MCF 10A (cell line): ENCODE measurements at regions not wholly inside any gene's neighbourhood (a gene's known extent, or its start where the extent isn't known, plus 50 kb on each side); places are given as distances from the start of the nearest gene placed in this dataset.

Experiments
- BruUV-seq: library from RNA; stranded (reverse); fragments of 400-500 nt; replicated peaks from 2 replicates; lab custom pipeline; 2021; lab: Mats Ljungman, UMichigan
- CTCF ChIA-PET: fragments of 300-600 bp; sonication (Branson Sonifier 250); formaldehyde crosslinking; extraction: SDS; loops from one replicate; lab custom pipeline; 2021; ENCODE audit warnings: antibody characterized with exemption, inconsistent platforms; lab: Yijun Ruan, JAX
- POLR2A ChIA-PET: fragments of 300-600, 350-650 bp; sonication (Branson Sonifier 250); formaldehyde crosslinking; extraction: SDS; loops from one replicate; lab custom pipeline; 2020; ENCODE audit warnings: antibody characterized with exemption, inconsistent platforms; lab: Yijun Ruan, JAX
- DNase-seq: peaks from one replicate; pipeline ENCODE4 v3.0.0-alpha.2; 2018; ENCODE audit not compliant: unreplicated experiment
- H3K27ac Mint-ChIP-seq: one replicate; pipeline ENCODE4 v1.8.0; 2022; ENCODE audit warnings: mild to moderate bottlenecking, low read depth, mixed read lengths; ENCODE audit not compliant: unreplicated experiment
- H3K27me3 Mint-ChIP-seq: one replicate; pipeline ENCODE4 v1.8.0; 2022; ENCODE audit warnings: mixed read lengths; ENCODE audit not compliant: insufficient read depth, unreplicated experiment
- H3K36me3 Mint-ChIP-seq: one replicate; pipeline ENCODE4 v1.8.0; 2022; ENCODE audit warnings: mild to moderate bottlenecking, moderate library complexity, mixed read lengths; ENCODE audit not compliant: insufficient read depth, unreplicated experiment
- H3K4me1 Mint-ChIP-seq: one replicate; pipeline ENCODE4 v1.8.0; 2022; ENCODE audit warnings: mixed read lengths; ENCODE audit not compliant: insufficient read depth, unreplicated experiment
- H3K4me3 Mint-ChIP-seq: one replicate; pipeline ENCODE4 v1.8.0; 2022; ENCODE audit warnings: mild to moderate bottlenecking, moderate library complexity, mixed read lengths; ENCODE audit not compliant: unreplicated experiment
- H3K9me3 Mint-ChIP-seq: one replicate; pipeline ENCODE4 v1.8.0; 2022; ENCODE audit warnings: mixed read lengths; ENCODE audit not compliant: unreplicated experiment
- intact Hi-C: fragments of 100-400 bp; cut with micrococcal nuclease; formaldehyde crosslinking; loops from 2 replicates; pipeline ENCODE4 v1.14.1; 2022
- TF ChIP-seq, protein P1 (sequence below): fragments of 200-600 bp; IDR thresholded peaks from one replicate; pipeline ENCODE4 v1.8.0; 2022; ENCODE audit warnings: antibody characterized with exemption, mild to moderate bottlenecking; ENCODE audit not compliant: unreplicated experiment

DNA sequence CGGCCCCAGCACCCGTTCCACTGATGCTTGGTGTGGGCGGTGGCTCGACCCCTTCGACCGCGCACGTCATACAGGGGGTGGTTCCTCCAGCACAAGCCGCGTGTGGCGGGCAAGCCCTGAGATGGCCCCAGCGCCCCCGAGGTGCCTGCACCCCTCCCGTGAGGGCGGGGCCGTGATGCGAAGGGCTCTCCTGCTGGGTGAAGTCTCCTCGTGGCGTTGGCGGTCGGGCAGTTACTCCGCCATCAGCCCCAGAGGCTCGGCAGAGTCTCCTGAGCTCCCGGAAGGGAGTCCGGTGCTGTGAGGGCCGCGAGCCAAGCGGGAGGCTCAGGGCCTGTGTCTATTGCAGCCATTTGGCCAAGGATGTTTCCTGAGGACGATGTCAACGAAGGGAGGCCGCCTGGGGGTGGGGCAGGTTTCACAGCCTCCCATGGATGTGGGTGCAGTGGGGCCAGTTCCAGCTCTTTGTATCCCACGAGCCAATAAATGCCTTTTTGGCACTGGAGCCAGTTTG is 78.1 kb upstream of the GALNT9 start:
- no TSS peak for BruUV-seq
- Mint-ChIP-seq H3K27me3 (peaks cover 7% of the 10 kb centered on the region), H3K4me3 (no peak overlapping the region), H3K9me3 (no peaks in the 10 kb centered on the region), H3K4me1 (no peaks in the 10 kb centered on the region), H3K36me3 (no peaks in the 10 kb centered on the region), H3K27ac (no peak overlapping the region)
- intact Hi-C loops, result no loop called here
- TF ChIP-seq, protein P1, sequence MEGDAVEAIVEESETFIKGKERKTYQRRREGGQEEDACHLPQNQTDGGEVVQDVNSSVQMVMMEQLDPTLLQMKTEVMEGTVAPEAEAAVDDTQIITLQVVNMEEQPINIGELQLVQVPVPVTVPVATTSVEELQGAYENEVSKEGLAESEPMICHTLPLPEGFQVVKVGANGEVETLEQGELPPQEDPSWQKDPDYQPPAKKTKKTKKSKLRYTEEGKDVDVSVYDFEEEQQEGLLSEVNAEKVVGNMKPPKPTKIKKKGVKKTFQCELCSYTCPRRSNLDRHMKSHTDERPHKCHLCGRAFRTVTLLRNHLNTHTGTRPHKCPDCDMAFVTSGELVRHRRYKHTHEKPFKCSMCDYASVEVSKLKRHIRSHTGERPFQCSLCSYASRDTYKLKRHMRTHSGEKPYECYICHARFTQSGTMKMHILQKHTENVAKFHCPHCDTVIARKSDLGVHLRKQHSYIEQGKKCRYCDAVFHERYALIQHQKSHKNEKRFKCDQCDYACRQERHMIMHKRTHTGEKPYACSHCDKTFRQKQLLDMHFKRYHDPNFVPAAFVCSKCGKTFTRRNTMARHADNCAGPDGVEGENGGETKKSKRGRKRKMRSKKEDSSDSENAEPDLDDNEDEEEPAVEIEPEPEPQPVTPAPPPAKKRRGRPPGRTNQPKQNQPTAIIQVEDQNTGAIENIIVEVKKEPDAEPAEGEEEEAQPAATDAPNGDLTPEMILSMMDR, result no peak
- DNase-seq, result peak; percentile 28
- ChIA-PET CTCF (interaction anchor here (1.3 kb wide), 1 partner anchor 8 kb away, joined by 5 read pairs; no protein-coding TSS in a partner anchor), POLR2A (no interaction called here)

DNA sequence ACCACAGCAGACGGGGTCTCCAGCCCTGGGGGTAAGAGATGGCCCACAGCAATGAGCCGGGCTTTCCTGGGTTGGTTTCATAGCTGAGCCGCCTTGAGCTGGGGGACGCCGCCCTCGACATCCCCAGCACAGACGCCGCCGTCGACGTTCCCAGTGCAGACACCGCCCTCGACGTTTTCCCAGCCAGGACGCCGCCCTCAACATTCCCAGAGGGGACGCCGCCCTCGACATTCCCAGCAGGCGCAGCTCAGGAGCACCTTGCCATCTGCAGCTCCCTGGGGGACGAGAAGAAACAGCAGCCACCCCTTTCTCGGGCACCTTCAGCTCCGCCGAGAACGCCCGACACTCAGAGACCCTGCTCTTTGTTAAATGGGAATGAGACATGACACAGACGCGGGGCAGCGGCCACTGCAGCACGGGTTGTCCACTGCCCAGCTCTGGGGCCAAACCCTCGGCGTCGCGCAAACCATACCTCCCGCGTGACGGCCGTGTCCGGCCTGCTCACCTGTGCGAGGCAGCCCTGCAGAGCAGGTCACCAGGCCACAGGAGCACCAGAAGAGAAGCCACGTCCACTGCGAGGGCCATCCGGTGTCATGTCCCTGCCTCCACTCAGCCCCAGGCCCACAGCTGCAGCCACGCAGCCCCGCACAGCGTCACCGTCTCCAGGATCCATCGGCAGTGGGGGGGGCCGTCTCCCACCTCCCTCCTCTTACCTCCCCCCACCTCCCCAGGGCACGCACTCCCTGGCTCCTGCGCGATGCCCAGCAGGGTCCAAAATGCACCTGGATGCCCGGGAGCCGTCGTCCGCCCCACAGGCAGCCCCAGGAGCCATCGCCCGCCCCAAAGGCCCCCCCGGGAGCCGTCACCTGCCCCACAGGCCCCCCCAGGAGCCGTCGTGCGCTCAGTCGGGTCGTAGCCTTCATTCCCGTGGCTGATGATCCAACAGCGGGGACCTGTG is 77.4 kb upstream of the GALNT9 start:
- Mint-ChIP-seq H3K9me3 (no peaks in the 10 kb centered on the region), H3K36me3 (no peaks in the 10 kb centered on the region), H3K4me1 (no peaks in the 10 kb centered on the region), H3K27ac (no peak overlapping the region), H3K4me3 (no peak overlapping the region), H3K27me3 (peaks cover 15% of the 10 kb centered on the region)
- no peak for DNase-seq
- intact Hi-C loops, result no loop called here
- BruUV-seq, result no TSS peak
- POLR2A ChIA-PET, result interaction anchor here (0.7 kb wide), 1 partner anchor 98 kb away, joined by 3 read pairs; no protein-coding TSS in a partner anchor
- CTCF ChIA-PET, result interaction anchor here (0.8 to 1.3 kb wide), 2 partner anchors 8 to 120 kb away, joined by 5 read pairs; no protein-coding TSS in a partner anchor
- TF ChIP-seq, protein P1, result no peak

DNA sequence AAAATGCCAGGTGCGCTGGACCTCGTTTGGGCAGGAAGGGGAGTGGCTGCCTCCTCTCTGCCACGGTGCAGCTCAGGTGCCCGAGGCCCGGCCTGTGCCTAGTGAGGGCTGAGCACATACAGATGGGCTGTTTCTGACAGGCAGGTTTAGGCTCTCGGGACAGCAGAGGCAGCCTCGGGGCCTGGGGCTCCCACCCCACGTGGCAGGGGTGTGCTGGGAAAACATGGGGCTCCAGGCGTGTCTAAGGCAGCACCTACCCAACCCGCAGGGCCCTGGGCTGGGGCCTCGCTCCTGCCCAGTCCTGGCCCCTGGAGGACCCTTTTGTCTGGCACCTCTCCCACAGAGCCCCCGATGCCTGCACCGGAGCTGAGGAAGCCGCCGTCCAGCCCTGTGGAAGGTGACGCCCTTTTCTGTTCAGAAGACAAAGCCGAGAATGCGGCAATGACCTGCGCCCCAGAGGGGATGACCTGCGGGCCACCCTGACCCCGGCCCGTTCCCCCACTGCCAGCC is 76.4 kb upstream of the GALNT9 start:
- BruUV-seq, result no TSS peak
- intact Hi-C loops, result no loop called here
- CTCF ChIA-PET, result interaction anchor here (1.0 to 2.2 kb wide), 2 partner anchors 9 to 20 kb away, joined by 3 to 11 read pairs; no protein-coding TSS in a partner anchor

More for the DNA sequence above, 76.4 kb upstream of the GALNT9 start:
- TF ChIP-seq, protein P1, result no peak
- Mint-ChIP-seq H3K9me3 (no peaks in the 10 kb centered on the region), H3K27ac (no peak overlapping the region), H3K27me3 (peaks cover 24% of the 10 kb centered on the region), H3K4me1 (no peaks in the 10 kb centered on the region), H3K4me3 (no peak overlapping the region), H3K36me3 (no peaks in the 10 kb centered on the region)
- no peak for DNase-seq
- POLR2A ChIA-PET, result no interaction called here
